Fibroblast of lung (primary cell): ENCODE measurements at regions not wholly inside any gene's neighbourhood (a gene's known extent, or its start where the extent isn't known, plus 50 kb on each side); places are given as distances from the start of the nearest gene placed in this dataset.

Experiments
- DNase-seq, 2 donors: peaks; one replicate each; pipeline versions ENCODE4 v3.0.0 to v3.0.0-alpha.2; 2010; ENCODE audit warnings: low read depth in 2 of 2
- H2AFZ ChIP-seq: 2 replicates; pipeline ENCODE4 v1.5.1; 2012; ENCODE audit warnings: low read length, control low read depth, inconsistent platforms
- H3K27ac ChIP-seq: 2 replicates; pipeline ENCODE4 v1.5.1; 2011; ENCODE audit warnings: low read length, control low read depth; ENCODE audit not compliant: insufficient read depth
- H3K27me3 ChIP-seq: 2 replicates; pipeline ENCODE4 v1.5.1; 2011; ENCODE audit warnings: mild to moderate bottlenecking, low read length; ENCODE audit not compliant: control insufficient read depth, insufficient read depth
- H3K36me3 ChIP-seq: 2 replicates; pipeline ENCODE4 v1.5.1; 2011; ENCODE audit warnings: low read length; ENCODE audit not compliant: control insufficient read depth, insufficient read depth
- H3K4me1 ChIP-seq: 2 replicates; pipeline ENCODE4 v1.5.1; 2011; ENCODE audit warnings: low read length; ENCODE audit not compliant: control insufficient read depth, insufficient read depth; ENCODE audit errors: extremely low read depth
- H3K4me2 ChIP-seq: 2 replicates; pipeline ENCODE4 v1.5.1; 2011; ENCODE audit warnings: low read length, control low read depth; ENCODE audit not compliant: insufficient read depth; ENCODE audit errors: extremely low read depth
- H3K4me3 ChIP-seq, 4 experiments: fragments of 200-600 bp in 1 of 4; sonication (generic) in 1 of 4; replicated peaks in 1 of 4; 2 replicates each; pipeline ENCODE4 v1.5.1; 2011 to 2016; ENCODE audit warnings: low read length in 4 of 4, low read depth in 3 of 4, mild to moderate bottlenecking in 3 of 4, control low read depth in 2 of 4, inconsistent platforms in 1 of 4, mixed read lengths in 1 of 4; ENCODE audit not compliant: insufficient read depth in 1 of 4; ENCODE audit errors: control extremely low read depth in 1 of 4
- H3K79me2 ChIP-seq: 2 replicates; pipeline ENCODE4 v1.5.1; 2012; ENCODE audit warnings: mild to moderate bottlenecking, low read length, inconsistent platforms; ENCODE audit not compliant: control insufficient read depth, insufficient read depth
- H3K9ac ChIP-seq: 2 replicates; pipeline ENCODE4 v1.5.1; 2011; ENCODE audit warnings: mild to moderate bottlenecking, low read length, control low read depth; ENCODE audit not compliant: insufficient read depth
- H3K9me3 ChIP-seq: 2 replicates; pipeline ENCODE4 v1.5.1; 2012; ENCODE audit warnings: low read depth, low read length; ENCODE audit not compliant: control insufficient read depth, insufficient read depth
- H4K20me1 ChIP-seq: 2 replicates; pipeline ENCODE4 v1.5.1; 2011; ENCODE audit warnings: low read length; ENCODE audit not compliant: control insufficient read depth, insufficient read depth; ENCODE audit errors: extremely low read depth
- EZH2 ChIP-seq: IDR thresholded peaks from 2 replicates; pipeline ENCODE4 v1.5.1; 2012; ENCODE audit warnings: low read length, control low read depth, mild to moderate bottlenecking; ENCODE audit errors: missing control alignments
- TF ChIP-seq, protein P1 (sequence below), 2 donors: IDR thresholded peaks in 1 of 2; conservative IDR thresholded peaks in 1 of 2; 1 replicate in 1 of 2; 2 replicates in 1 of 2; pipeline ENCODE4 v1.5.1; 2011 to 2012; ENCODE audit warnings: low read length in 2 of 2, control low read depth in 1 of 2, inconsistent platforms in 1 of 2, low read depth in 1 of 2, mild to moderate bottlenecking in 1 of 2

DNA sequence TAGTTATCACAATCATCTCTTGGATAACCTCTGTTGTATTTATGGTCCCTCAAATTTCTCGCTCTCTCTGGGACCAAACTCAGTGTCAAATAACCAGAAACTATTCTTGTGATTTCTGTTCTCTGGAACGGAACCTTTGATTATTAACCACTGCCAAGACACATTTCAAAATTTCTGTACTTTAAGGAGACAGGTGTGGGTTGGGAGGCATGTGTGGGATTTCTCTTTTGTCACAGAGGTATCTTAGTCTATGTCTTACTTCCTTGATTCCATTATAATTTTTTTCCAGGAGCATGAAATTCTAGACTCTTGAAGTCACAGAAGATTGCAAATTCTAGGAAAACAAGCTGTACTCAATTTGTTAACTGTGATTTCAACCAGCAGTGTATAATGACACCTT lies 919.0 kb upstream of the B3GALT2 start:
- no peak overlapping the region for H3K4me3 ChIP-seq

DNA sequence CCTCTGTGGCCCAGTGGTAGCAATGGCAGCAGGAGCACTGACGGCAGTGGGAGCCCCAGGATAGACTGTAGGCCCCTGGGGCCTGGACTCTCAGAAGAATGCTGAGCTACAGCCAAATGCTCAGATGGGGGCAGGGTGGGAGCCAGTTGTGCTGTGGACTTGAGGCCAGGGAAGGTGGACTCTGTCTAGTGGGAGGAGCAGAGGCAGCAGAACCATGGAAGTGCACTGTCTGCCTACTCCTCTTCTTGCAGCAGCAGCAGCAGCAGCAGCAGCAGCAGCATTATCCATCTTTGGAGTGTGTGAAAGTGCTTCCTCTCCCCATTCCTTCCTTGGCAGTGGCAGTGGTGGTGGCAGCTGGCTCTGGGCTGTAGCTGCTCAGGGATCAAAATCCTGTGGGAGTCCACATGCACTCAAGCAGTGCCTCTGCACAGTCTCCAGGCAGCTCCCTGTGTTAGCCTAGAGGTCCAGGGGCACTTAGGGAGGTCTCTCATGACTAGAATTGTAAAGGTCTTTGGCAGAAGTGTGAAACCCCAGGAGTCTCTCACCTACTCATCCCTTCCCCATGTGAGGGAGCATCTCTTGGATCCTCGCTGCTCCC lies 917.9 kb upstream of the B3GALT2 start:
- Histone ChIP-seq H3K27ac (no peak overlapping the region), H3K9ac (no peak overlapping the region), H3K4me3 (no peak overlapping the region), H3K36me3 (no peaks in the 10 kb centered on the region), H4K20me1 (no peaks in the 10 kb centered on the region), H3K4me1 (no peaks in the 10 kb centered on the region), H3K4me2 (no peak overlapping the region), H3K79me2 (no peaks in the 10 kb centered on the region), H3K27me3 (no peaks in the 10 kb centered on the region), H2AFZ (no peak overlapping the region), H3K9me3 (no peaks in the 10 kb centered on the region)
- TF ChIP-seq EZH2: no peak
- TF ChIP-seq, protein P1, sequence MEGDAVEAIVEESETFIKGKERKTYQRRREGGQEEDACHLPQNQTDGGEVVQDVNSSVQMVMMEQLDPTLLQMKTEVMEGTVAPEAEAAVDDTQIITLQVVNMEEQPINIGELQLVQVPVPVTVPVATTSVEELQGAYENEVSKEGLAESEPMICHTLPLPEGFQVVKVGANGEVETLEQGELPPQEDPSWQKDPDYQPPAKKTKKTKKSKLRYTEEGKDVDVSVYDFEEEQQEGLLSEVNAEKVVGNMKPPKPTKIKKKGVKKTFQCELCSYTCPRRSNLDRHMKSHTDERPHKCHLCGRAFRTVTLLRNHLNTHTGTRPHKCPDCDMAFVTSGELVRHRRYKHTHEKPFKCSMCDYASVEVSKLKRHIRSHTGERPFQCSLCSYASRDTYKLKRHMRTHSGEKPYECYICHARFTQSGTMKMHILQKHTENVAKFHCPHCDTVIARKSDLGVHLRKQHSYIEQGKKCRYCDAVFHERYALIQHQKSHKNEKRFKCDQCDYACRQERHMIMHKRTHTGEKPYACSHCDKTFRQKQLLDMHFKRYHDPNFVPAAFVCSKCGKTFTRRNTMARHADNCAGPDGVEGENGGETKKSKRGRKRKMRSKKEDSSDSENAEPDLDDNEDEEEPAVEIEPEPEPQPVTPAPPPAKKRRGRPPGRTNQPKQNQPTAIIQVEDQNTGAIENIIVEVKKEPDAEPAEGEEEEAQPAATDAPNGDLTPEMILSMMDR (conservative IDR thresholded peaks at IDR 0.05 in 1 of 2, IDR thresholded peaks at IDR 0.05 in 1 of 2; ENCODE audit: low read depth in 1 of 2, low read length in 2 of 2): no peak
- DNase-seq: no peak

More for the DNA sequence above, 919.0 kb upstream of the B3GALT2 start:
- Histone ChIP-seq H3K4me1 (no peaks in the 10 kb centered on the region), H4K20me1 (no peaks in the 10 kb centered on the region), H3K9me3 (no peaks in the 10 kb centered on the region), H3K27me3 (no peaks in the 10 kb centered on the region), H3K4me2 (no peak overlapping the region), H2AFZ (no peak overlapping the region), H3K36me3 (no peaks in the 10 kb centered on the region), H3K9ac (no peak overlapping the region), H3K79me2 (no peaks in the 10 kb centered on the region), H3K27ac (no peak overlapping the region)
- DNase-seq: no peak
- TF ChIP-seq, protein P1 (conservative IDR thresholded peaks at IDR 0.05 in 1 of 2, IDR thresholded peaks at IDR 0.05 in 1 of 2; ENCODE audit: low read depth in 1 of 2, low read length in 2 of 2): no peak
- TF ChIP-seq EZH2: no peak

DNA sequence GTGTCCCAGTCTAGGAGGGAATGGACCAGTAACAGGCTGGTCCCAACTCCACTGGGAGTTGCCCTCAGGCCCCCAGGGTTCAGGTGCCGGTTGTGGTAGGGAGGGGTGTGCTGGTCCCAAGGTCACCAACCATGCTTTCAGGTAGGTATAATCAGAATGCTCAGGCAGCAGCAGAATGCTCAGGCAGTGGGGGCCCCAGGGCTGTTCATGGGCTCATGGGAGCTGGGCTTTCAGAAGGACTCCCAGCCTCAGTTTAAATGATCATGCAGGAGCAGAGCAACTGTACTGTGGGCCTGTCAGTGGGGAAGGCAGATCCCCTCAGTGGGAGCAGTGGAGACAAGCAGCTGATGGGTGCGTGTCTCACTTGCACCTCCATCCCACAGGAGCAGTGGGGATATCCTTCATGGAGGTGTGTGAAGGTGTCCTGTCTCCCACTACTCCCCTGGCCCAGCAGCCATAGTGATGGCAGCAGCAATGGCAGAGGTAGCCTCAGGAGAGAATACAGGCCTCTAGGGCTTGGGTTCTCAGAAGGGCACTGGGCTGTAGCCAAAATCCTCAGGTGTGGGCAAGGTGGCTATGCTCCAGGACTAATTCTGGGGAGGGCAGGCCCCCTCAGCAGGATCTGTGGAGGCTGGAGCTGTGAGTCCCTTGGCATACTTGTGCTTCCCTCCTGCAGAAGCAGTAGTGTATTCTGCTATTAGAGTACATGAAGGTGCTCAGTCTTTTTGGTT lies 917.3 kb upstream of the B3GALT2 start:
- Histone ChIP-seq H4K20me1 (no peaks in the 10 kb centered on the region), H3K9me3 (no peaks in the 10 kb centered on the region), H2AFZ (no peak overlapping the region), H3K4me3 (no peak overlapping the region), H3K79me2 (no peaks in the 10 kb centered on the region), H3K4me1 (no peaks in the 10 kb centered on the region), H3K27me3 (no peaks in the 10 kb centered on the region), H3K36me3 (no peaks in the 10 kb centered on the region), H3K9ac (no peak overlapping the region), H3K4me2 (no peak overlapping the region), H3K27ac (no peak overlapping the region)
- no peak for TF ChIP-seq EZH2
- TF ChIP-seq, protein P1 (conservative IDR thresholded peaks at IDR 0.05 in 1 of 2, IDR thresholded peaks at IDR 0.05 in 1 of 2; ENCODE audit: low read depth in 1 of 2, low read length in 2 of 2): no peak
- no peak for DNase-seq
